Breast epithelium (tissue), 4 donors: ENCODE measurements at regions not wholly inside any gene's neighbourhood (a gene's known extent, or its start where the extent isn't known, plus 50 kb on each side); places are given as distances from the start of the nearest gene placed in this dataset.

ENCODE experiments used
- DNase-seq, 2 donors: peaks; one replicate each; pipeline ENCODE4 v3.0.0-alpha.2; 2019; ENCODE audit warnings: low spot score in 2 of 2
- H3K27ac ChIP-seq, 2 donors: fragments of 200-600 bp; sonication (generic) in 1 of 2; one replicate each; pipeline ENCODE4 v1.5.1; 2016 to 2019; ENCODE audit warnings: mild to moderate bottlenecking in 1 of 2
- H3K27me3 ChIP-seq, 2 donors: fragments of 200-600 bp; sonication (generic) in 1 of 2; one replicate each; pipeline versions ENCODE4 v1.5.1 to v1.6.0; 2017 to 2019; ENCODE audit warnings: control low read depth in 1 of 2, mild to moderate bottlenecking in 1 of 2
- H3K36me3 ChIP-seq: fragments of 200-600 bp; one replicate; pipeline ENCODE4 v1.5.1; 2019
- H3K4me1 ChIP-seq, 2 donors: fragments of 200-600 bp; sonication (generic); one replicate each; pipeline ENCODE4 v1.5.1; 2016 to 2019; ENCODE audit warnings: control low read depth in 1 of 2
- H3K4me3 ChIP-seq, 3 donors: fragments of 200-600 bp; sonication (generic); 1 replicate in 2 of 3; 2 replicates in 1 of 3; pipeline ENCODE4 v1.5.1; 2016 to 2019; ENCODE audit warnings: mild to moderate bottlenecking in 3 of 3, moderate library complexity in 2 of 3
- H3K9me3 ChIP-seq, 2 donors: fragments of 200-600 bp; sonication (generic) in 1 of 2; one replicate each; pipeline ENCODE4 v1.5.1; 2016 to 2019; ENCODE audit warnings: control low read depth in 1 of 2
- POLR2A ChIP-seq: fragments of 450-650 bp; IDR thresholded peaks from one replicate; pipeline ENCODE4 v1.6.1; 2016; ENCODE audit warnings: antibody characterized with exemption, mild to moderate bottlenecking, moderate library complexity
- POLR2AphosphoS5 ChIP-seq, 3 donors: sonication (generic); formaldehyde crosslinking; IDR thresholded peaks; one replicate each; pipeline ENCODE4 v1.6.1; 2017; ENCODE audit warnings: antibody characterized with exemption in 3 of 3
- intact Hi-C: fragments of 100-400 bp; cut with DNase I; formaldehyde crosslinking; loops from one replicate; pipeline ENCODE4 v1.15.1; 2023; ENCODE audit warnings: low total_unique reads
- TF ChIP-seq, protein P1 (sequence below), 3 donors: fragments of 450-650 bp; IDR thresholded peaks; one replicate each; pipeline ENCODE4 v1.5.1; 2016 to 2017; ENCODE audit warnings: antibody characterized with exemption in 3 of 3, mild to moderate bottlenecking in 3 of 3, moderate library complexity in 3 of 3

DNA sequence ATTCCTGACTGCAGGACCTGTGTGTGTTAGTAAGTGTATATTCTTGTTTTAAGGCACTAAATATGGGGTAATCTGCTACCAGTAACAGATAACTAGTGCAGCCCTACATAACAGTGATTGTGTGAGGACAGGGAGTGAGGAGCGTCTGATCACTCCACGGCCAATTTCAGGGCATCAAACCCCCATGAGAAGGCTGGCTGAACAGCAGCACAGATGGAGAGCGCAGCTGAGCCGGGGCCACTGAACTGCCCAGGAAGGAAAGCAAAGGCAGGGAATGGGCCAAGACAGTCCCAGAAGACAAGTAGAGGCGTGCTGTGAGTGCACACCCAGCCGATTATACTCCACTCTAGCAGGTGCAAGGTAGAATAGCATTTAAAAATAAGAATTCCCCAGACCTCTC, 157.1 kb upstream of the CHST15 start:
- Histone ChIP-seq H3K27me3 (no peaks in the 10 kb centered on the region), H3K36me3 (no peaks in the 10 kb centered on the region), H3K9me3 (no peaks in the 10 kb centered on the region), H3K4me1 (no peaks in the 10 kb centered on the region), H3K27ac (no peak overlapping the region), H3K4me3 (no peak overlapping the region)
- TF ChIP-seq, protein P1, sequence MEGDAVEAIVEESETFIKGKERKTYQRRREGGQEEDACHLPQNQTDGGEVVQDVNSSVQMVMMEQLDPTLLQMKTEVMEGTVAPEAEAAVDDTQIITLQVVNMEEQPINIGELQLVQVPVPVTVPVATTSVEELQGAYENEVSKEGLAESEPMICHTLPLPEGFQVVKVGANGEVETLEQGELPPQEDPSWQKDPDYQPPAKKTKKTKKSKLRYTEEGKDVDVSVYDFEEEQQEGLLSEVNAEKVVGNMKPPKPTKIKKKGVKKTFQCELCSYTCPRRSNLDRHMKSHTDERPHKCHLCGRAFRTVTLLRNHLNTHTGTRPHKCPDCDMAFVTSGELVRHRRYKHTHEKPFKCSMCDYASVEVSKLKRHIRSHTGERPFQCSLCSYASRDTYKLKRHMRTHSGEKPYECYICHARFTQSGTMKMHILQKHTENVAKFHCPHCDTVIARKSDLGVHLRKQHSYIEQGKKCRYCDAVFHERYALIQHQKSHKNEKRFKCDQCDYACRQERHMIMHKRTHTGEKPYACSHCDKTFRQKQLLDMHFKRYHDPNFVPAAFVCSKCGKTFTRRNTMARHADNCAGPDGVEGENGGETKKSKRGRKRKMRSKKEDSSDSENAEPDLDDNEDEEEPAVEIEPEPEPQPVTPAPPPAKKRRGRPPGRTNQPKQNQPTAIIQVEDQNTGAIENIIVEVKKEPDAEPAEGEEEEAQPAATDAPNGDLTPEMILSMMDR (IDR thresholded peaks at IDR 0.05), result no peak
- no peak for TF ChIP-seq POLR2AphosphoS5 (IDR thresholded peaks at IDR 0.05)
- no peak for DNase-seq
- intact Hi-C loops, result no loop called here

DNA sequence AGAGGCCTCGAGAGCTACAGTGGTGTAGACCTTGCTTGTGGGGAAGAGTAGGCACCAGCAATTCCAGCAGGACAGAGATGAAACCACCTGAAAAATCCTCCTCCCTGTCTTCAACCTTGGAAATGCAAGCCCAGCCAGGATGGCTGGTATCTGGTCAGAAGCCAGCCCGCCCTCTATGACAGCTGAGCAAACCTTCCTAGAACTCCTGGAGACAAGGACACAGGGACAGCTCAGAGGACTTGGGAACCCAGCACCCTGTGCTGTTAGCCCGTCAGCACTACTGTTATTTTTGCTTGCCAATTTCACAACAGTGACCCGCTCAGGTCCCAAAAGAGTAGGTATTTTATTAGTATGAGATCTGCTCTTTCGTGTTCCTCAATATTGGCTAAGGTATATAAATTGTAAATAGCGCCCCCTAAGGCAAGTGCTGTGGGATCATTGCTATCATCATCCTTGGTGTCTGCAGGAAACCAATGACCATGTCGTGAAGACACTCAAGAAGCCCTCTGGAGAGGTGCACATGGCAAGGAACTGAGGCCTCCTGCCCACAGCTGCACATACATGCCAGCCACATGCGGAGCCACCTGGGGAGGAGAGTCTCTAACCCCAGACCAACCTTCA, 156.5 kb upstream of the CHST15 start:
- TF ChIP-seq POLR2A (no peak), POLR2AphosphoS5 (IDR thresholded peaks at IDR 0.05) (no peak)
- TF ChIP-seq, protein P1 (IDR thresholded peaks at IDR 0.05), result no peak
- DNase-seq, result no peak
- intact Hi-C loops, result no loop called here
- H3K27me3 ChIP-seq, result no peaks in the 10 kb centered on the region
- H3K27ac ChIP-seq, result no peak overlapping the region
- H3K9me3 ChIP-seq, result no peaks in the 10 kb centered on the region
- no peak overlapping the region for H3K4me3 ChIP-seq
- no peaks in the 10 kb centered on the region for H3K4me1 ChIP-seq
- no peaks in the 10 kb centered on the region for H3K36me3 ChIP-seq

DNA sequence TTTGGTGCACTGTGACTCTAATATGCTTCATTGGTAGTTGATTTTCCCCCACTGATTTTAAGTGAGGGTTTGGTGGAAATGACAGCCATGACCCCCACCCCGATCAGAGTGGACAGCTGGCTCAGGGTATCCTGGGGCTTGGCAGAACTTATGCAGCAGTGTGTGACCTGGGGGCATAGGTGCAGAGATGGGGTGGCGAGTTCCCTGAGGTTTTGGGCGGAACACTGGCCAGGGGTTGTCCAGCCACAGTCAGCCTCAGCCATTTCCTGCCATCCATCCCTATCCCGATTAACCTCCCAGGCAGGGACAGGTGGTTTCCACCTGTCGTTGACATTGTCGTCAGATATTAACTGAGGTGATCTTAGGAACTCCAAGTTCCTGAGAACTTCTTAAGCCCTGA, 155.8 kb upstream of the CHST15 start:
- H3K4me1 ChIP-seq, result no peaks in the 10 kb centered on the region
- no peak for TF ChIP-seq POLR2AphosphoS5 (IDR thresholded peaks at IDR 0.05)
- TF ChIP-seq, protein P1 (IDR thresholded peaks at IDR 0.05), result no peak
- no peak for TF ChIP-seq POLR2A
- no peaks in the 10 kb centered on the region for H3K27me3 ChIP-seq
- H3K36me3 ChIP-seq, result no peaks in the 10 kb centered on the region
- intact Hi-C loops, result no loop called here
- no peaks in the 10 kb centered on the region for H3K9me3 ChIP-seq
- H3K27ac ChIP-seq, result no peak overlapping the region
- no peak for DNase-seq
- H3K4me3 ChIP-seq, result no peak overlapping the region

DNA sequence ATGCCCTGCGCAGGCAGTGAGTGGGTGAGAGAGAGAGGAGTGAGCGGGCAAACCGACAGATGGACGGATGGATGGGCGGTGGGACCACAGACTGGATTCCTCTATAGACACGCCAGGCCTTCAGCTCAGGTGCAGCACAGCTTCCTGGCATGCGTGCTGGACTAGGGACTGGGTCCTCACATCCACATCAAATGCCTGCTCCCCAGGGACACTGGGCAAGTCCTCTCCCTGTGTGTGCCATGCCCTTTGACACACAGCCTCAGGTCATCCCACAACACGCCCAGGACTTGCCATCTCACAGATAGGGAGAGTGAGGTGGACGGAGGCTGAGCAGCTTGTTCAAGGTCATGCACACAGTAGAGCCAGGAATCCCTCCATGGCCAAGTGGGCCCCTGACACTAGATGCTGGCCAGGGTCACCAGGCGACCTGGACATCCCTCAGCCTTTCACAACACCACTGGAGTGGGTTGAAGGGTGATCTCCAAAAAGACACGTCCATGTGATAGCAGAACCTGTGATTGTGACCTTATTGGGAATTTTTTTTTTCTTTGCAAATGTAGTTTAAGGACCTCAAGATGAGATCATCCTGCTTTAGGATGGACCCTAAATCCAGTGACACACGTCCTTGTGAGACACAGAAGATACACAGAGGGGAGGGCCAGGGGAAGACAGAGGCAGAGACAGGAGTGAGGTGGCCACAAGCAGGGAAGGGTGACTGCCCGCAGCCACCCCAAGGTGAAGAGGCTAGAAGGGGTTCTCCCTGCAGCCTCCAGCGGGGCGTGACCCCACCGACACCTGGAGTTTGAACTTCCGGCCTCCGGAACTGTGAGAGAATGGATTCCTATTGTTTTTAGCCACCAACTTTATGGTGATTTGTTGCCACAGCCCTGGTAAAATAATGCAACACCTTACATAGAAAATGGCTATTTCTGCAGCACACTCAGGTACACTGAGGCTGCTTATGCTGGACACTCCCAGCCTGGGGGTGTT, 155.0 kb upstream of the CHST15 start:
- Histone ChIP-seq H3K27me3 (no peaks in the 10 kb centered on the region), H3K4me3 (no peak overlapping the region), H3K9me3 (no peaks in the 10 kb centered on the region), H3K27ac (no peak overlapping the region), H3K4me1 (no peaks in the 10 kb centered on the region), H3K36me3 (no peaks in the 10 kb centered on the region)
- DNase-seq, result no peak
- intact Hi-C loops, result no loop called here
- TF ChIP-seq POLR2A (no peak), POLR2AphosphoS5 (IDR thresholded peaks at IDR 0.05) (no peak)
- TF ChIP-seq, protein P1 (IDR thresholded peaks at IDR 0.05), result no peak

DNA sequence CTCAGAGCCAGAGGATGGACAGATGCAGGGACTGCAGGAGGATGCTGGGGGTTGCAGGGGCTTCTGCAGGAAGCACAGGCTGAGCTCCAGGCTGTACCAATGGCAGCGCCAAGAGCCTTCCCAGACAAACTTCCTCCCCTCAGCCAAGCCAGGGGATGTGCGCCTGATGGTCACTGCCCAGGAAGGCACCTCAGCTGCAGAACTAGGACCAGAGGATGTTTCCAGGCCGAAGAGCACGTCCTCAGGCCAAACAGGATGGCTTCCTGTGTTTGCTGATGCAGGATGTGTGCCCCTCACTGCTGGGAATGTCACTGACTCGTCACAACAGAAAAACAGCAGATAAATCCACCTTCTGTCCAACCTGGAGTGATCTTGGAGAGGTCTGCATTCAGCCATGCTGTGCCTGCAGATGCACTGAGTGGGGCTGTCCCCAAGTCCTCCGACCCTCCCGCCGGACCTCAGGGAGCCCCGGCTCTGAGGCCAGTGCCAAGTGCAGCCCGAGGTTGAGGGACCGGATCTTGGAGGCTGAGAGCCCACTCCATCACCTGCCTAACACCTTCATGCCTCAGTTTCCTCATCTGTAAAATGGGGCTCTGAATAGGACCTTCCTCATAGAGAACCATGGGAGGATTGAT, 152.5 kb upstream of the CHST15 start:
- intact Hi-C loops, result no loop called here

More for the DNA sequence above, 152.5 kb upstream of the CHST15 start:
- Histone ChIP-seq H3K4me1 (no peaks in the 10 kb centered on the region), H3K27me3 (no peaks in the 10 kb centered on the region), H3K9me3 (no peaks in the 10 kb centered on the region), H3K36me3 (no peaks in the 10 kb centered on the region), H3K4me3 (no peak overlapping the region), H3K27ac (no peak overlapping the region)
- TF ChIP-seq POLR2A (no peak), POLR2AphosphoS5 (IDR thresholded peaks at IDR 0.05) (no peak)
- no peak for DNase-seq
